ENCODE measurements at regions not wholly inside any gene's neighbourhood (a gene's known extent, or its start where the extent isn't known, plus 50 kb on each side); places are given as distances from the start of the nearest gene placed in this dataset.

DNA sequence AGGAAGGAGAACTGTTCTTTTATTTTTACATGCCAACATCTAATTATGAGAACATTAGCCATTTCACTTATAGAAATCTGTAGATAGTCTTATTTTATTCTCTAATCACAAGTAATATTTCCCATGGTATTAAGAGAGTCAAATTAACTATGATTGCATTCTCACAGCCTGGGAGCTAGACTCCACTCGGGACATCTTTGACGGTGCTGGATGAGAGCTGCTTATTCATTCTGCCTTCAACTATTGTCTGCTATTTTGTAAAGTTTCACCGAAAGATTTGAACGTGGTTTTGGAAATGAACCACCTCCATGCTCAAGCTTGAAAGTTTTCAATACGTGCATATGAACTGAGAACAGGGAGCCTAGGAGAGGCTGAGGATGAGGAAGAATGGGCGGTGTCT, 264.3 kb upstream of the KLF6 start:
- DNase-seq (ENCODE audit: low spot score in 2 of 2): no peak
- Histone ChIP-seq H3K4me3 (no peak overlapping the region), H3K4me1 (peaks cover 10% of the 10 kb centered on the region), H3K27ac (no peak overlapping the region), H3K9me3 (no peaks in the 10 kb centered on the region), H3K27me3 (no peaks in the 10 kb centered on the region), H3K36me3 (no peaks in the 10 kb centered on the region)
- TF ChIP-seq CTCF (IDR thresholded peaks at IDR 0.05) (no peak), POLR2AphosphoS5 (IDR thresholded peaks at IDR 0.05) (no peak), EP300 (IDR thresholded peaks at IDR 0.05) (no peak), POLR2A (IDR thresholded peaks at IDR 0.05) (no peak)
- 93% methylated on average over 6 of the region's 6 CpGs for WGBS

GRCh38 chr10:4048236-4048864, 263.3 kb upstream of the KLF6 start:
- no peak overlapping the region for H3K27ac ChIP-seq
- TF ChIP-seq EP300 (IDR thresholded peaks at IDR 0.05): no peak
- TF ChIP-seq POLR2AphosphoS5 (IDR thresholded peaks at IDR 0.05): no peak
- TF ChIP-seq POLR2A (IDR thresholded peaks at IDR 0.05): no peak
- no peak for TF ChIP-seq CTCF (IDR thresholded peaks at IDR 0.05)
- no peak for DNase-seq (ENCODE audit: low spot score in 2 of 2)
- 74% methylated on average over 2 of the region's 2 CpGs for WGBS
- H3K4me1 ChIP-seq: peaks cover 10% of the 10 kb centered on the region
- H3K4me3 ChIP-seq: no peak overlapping the region
- H3K27me3 ChIP-seq: no peaks in the 10 kb centered on the region
- no peaks in the 10 kb centered on the region for H3K9me3 ChIP-seq
- H3K36me3 ChIP-seq: no peaks in the 10 kb centered on the region

GRCh38 chr10:4046712-4047354, 261.8 kb upstream of the KLF6 start:
- Histone ChIP-seq H3K36me3 (no peaks in the 10 kb centered on the region), H3K27me3 (no peaks in the 10 kb centered on the region), H3K9me3 (peaks cover 7% of the 10 kb centered on the region), H3K27ac (no peak overlapping the region), H3K4me1 (peaks cover 6% of the 10 kb centered on the region), H3K4me3 (no peak overlapping the region)
- TF ChIP-seq POLR2A (IDR thresholded peaks at IDR 0.05) (no peak), POLR2AphosphoS5 (IDR thresholded peaks at IDR 0.05) (no peak), EP300 (IDR thresholded peaks at IDR 0.05) (no peak), CTCF (IDR thresholded peaks at IDR 0.05) (no peak)
- 33% methylated on average over 7 of the region's 7 CpGs for WGBS
- DNase-seq (ENCODE audit: low spot score in 2 of 2): no peak

DNA sequence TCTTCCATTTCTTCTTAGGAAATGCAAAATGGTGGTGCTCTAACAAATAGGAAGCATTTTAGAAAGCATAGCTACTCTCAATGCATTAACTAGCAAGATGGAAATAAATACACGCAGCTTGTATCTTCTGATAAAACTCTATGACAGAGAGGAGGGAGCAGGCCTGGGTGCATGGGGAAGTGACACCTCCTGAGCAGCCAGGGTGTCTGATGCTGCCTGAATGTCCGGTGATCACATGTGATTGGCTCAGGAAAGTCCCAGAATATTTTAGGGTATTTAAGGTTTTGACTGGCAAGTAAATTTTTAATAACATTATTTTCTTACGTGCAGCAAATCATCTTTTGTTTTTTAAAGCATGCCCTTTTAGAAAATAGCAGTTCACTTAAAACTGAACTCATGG, 261.0 kb upstream of the KLF6 start:
- Histone ChIP-seq H3K4me3 (no peak overlapping the region), H3K27ac (no peak overlapping the region), H3K27me3 (no peaks in the 10 kb centered on the region), H3K4me1 (peaks cover 5% of the 10 kb centered on the region), H3K36me3 (no peaks in the 10 kb centered on the region), H3K9me3 (peaks cover 14% of the 10 kb centered on the region)
- no peak for DNase-seq (ENCODE audit: low spot score in 2 of 2)
- 83% methylated on average over 3 of the region's 3 CpGs for WGBS
- TF ChIP-seq POLR2AphosphoS5 (IDR thresholded peaks at IDR 0.05): no peak
- TF ChIP-seq EP300 (IDR thresholded peaks at IDR 0.05): no peak
- no peak for TF ChIP-seq POLR2A (IDR thresholded peaks at IDR 0.05)
- TF ChIP-seq CTCF (IDR thresholded peaks at IDR 0.05): no peak

- TF ChIP-seq CTCF (IDR thresholded peaks at IDR 0.05) (no peak), EP300 (IDR thresholded peaks at IDR 0.05) (no peak), POLR2A (IDR thresholded peaks at IDR 0.05) (no peak), POLR2AphosphoS5 (IDR thresholded peaks at IDR 0.05) (no peak)
- Histone ChIP-seq H3K4me1 (no peaks in the 10 kb centered on the region), H3K27ac (no peak overlapping the region), H3K27me3 (no peaks in the 10 kb centered on the region), H3K4me3 (no peak overlapping the region), H3K9me3 (peaks cover 17% of the 10 kb centered on the region), H3K36me3 (no peaks in the 10 kb centered on the region)
- WGBS: 81% methylated on average over 7 of the region's 7 CpGs
- no peak for DNase-seq (ENCODE audit: low spot score in 2 of 2)
These were observed 259.1 kb upstream of the KLF6 start for GRCh38 chr10:4043897-4044665.
